HG02970 (cell line): ENCODE measurements at regions not wholly inside any gene's neighbourhood (a gene's known extent, or its start where the extent isn't known, plus 50 kb on each side); places are given as distances from the start of the nearest gene placed in this dataset.
"Not testable (repeated sequence)": the region's sequence is repeated elsewhere in the genome, so short reads cannot be mapped to it uniquely, and the experiment has no call there.

Experiments
- ATAC-seq: cut with Tn5 transposase; IDR thresholded peaks from one replicate; pipeline ENCODE4 v1.9.1; 2021; ENCODE audit warnings: mild to moderate bottlenecking, moderate library complexity, moderate number of reproducible peaks; ENCODE audit not compliant: unreplicated experiment, low FRiP score

GRCh38 chr13:99796175-99796819, 175.3 kb downstream of the ZIC5 start:
- no peak for ATAC-seq

DNA sequence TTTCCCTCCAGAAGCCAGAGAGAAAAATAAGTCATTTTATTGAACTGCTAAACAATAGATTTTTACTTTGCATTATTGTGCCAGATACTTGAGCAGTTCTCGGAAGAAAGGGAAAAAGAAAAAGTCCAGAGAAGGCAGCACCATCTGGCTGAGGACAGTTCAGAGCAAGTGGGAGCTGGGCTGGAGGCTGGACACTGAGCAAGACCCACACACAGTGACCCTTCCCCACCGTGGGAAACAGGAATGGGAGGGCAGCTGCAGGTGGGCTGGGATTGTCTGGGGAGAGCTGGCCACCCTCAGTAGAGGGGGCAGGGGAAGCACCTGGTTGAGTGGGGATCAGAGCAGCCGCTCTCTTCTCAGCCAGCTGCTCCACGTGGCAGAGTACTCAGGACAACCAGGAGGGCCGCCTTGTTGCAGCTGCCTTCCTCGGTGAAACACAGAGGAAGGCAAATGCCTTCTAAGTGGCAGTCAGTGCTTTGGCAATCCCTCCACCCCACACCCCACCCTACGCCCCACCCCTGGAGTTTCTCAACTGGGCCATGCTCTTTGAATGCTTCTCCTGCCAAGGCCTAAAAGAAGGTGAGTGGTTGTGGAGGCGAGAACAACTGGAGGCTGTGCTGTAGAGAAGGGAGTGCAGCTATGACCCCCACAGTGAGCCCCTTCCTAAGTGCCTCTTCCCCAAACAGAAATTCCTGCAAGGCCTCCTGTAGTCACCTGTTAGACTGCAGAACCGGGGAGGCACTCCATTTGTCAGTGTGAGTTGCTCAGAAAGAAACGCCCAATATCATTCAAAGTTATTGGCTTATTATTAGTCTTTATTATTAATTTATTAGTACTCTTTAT, 179.3 kb downstream of the ZIC5 start:
- ATAC-seq = no peak

DNA sequence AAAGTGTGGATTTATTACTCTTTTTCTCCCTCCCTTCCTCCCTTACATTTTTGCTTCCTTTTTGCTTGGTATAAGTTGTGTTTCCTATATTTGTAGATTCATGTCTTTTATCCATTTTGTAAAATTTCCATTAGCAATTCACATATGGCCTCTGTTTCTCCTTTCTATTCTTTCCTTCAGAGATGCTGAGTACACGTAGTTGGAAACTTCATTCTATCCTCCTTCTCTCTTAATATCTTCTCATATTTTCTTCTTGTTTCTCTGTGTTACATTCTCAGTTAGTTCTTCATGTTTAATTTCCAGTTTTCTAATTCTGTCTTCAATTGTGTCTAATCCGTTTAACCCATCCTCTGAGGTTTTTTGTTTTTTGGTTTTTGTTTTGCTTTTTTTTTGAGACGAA, 188.9 kb downstream of the ZIC5 start:
- no peak for ATAC-seq

DNA sequence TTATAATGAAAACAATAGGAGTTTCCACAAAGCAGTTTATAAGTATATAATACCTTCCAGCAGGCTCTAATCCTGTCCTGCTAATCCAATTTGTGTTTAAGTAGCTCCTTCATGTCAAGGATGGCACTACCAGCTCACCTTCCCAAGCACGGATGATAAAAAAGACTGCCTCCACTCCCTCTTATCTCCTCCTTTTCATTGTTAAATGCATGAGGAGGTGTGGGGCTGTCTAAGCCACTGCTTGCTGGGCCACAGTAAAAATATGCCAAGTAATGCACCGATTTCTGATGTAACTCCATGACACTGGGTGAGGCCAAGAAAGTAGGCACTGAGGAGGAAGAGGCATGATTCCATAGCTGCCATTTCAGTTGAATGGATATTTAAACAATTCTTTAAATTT, 193.1 kb downstream of the ZIC5 start:
- ATAC-seq = no peak

DNA sequence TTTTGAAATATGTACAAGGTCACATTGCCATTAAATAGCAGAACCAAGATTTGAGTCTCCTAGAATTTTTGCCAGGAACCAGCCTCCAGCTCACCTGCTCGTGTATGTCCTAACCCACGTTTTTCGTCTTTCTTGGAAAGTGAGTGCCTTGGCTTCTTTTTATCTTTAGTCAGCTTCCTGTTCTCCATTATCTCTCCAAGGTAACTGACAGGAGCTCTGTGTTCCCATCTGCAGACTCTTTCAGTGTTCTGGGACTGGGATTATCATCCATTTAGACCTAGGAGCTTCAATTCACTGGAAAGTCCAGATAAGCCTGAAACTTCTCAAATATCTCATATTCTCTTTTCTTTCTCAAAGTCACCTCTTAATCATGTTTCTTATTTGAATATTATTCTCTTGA, 193.7 kb downstream of the ZIC5 start:
- ATAC-seq = no peak

- no peak for ATAC-seq
Measured at GRCh38 chr13:99774644-99775043, 196.9 kb downstream of the ZIC5 start.

DNA sequence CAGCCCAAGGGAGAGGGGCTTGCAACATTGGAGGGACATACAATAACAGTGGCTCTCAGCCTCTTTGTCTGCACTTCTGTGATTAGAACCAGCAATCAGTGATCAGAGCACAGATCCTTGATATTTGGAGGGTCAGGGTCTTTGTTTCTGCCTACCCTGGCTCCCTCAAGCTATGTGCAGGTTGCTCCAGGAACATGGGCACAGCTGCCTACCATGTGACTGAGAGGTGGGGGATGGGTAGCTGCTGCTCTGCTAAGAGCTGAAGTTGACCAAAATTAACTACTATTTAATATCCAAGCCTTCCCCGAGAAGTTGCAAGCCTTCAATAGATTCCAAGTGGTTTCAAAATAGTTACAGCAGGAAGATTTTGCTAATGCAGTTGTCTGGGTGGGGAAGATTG, 202.6 kb downstream of the ZIC5 start:
- ATAC-seq = no peak

DNA sequence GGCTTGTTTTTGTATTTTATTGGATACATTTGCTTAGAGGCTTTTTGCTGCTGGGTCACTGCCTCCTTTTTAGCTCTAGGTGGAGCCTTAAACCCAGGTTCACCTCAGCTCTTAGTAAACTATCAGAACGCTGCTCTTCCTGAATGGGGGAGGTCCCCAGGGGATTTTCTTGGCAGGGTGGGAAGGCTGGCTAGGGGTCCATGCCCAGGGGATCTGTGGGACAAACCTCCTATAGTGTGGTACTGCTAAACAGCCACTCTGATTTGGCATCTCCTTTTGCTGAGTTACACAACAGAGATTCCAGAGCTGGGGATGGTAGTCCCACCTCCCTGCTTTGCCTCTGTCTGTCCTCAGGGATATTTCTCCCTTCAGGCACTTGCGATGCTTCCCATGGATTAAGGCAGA, 204.9 kb downstream of the ZIC5 start:
- ATAC-seq = no peak

DNA sequence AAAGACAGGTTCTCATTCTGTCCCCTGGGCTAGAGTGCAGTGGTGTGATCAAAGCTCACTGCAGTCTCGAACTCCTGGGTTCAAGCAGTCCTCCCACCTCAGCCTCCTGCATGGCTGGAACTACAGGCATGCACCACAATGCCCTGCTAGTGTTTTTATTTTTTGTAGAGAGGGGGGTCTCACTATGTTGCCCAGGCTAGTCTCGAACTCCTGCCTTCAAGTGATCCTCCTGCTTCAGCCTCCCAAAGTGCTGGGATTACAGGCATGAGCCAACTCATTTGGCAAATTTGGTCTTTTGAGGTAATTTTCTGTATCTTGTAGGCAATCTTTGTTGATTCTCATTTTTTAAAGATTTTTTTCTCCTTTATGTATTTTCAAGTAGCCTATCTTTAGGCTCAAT, 205.7 kb downstream of the ZIC5 start:
- ATAC-seq = no peak

DNA sequence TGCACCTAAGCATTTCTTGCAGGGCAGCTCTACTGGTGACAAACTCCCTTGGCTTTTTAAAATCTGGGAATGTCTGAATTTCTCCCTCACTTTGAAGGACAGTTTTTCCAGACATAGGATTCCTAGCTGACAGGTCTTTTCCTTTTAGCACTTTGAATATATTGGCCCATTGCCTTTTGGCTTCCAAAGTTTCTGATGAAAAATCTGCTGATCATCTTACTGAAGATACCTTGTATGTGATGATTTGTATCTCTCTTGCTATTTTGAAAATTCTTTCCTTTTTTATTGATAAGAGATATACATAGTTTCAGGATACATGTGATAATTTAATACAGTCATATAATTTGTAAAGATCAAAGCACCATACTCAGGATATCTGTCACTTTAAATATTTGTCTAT, 211.1 kb downstream of the ZIC5 start:
- ATAC-seq = no peak

GRCh38 chr13:99759163-99759552, 212.4 kb downstream of the ZIC5 start:
- no peak for ATAC-seq

DNA sequence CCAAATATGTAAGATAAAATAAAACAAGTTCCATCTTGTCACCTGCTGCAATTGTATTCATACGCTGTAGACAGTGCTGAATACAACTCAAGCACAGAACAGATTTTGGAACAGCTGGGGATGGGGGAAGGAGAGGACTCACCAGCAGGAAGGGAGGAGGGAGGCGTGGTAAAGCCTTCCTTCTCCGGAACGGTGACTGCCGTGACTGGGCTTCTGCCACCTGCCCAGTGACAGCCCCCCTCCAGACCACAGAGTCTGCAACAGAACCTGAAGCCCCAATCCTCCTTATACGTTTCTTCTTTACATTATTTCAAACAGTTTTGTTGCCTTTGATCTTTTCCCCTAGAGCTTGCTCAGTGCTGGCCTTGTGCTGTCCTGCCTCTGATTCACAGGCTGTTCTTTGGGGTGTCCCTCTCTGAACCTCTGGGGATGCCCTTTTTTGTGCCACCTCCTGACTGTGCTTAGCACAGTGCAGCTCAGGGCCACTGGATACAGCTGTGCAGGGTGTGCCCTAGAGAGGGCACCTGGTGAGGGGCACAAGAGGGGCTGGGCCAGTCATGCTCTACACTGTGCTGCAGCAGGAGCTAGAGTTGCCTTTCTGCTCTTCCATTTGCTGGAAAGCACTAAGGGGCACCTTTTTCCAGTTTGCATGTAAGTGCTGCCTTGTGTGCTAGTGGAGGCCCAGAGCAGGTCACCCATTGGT, 213.0 kb downstream of the ZIC5 start:
- no peak for ATAC-seq

DNA sequence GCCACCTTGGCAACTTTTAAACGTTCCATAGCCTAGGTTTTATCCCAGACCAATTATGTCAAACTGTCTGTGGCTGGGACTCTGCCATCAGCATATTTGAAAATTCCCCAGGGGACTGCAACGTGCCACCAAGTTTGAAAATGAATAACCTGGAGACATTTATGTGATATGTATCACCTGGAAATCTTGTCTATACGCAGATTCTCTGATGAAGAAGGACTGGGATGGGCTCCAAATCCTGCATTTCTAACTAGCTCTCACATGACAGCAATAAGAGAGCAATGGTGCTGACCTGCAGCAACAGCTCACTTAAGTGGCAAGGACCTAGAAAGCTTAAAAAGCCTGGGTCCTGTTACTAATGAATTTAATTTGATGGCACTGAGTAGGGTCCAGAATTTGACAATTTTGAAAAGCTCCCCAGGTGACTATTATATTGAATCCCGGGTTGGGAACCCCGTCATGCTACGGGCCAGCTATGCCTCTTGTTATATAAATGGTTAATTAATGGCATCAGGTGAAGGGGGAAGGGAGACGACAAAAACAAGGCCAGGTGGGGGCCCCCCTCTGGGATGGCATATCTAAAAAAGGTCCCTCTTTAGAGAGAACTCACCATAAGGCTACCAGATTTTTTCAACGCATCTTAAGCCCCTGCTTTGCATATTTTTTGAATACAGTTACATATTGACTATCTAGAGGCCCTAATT, 213.7 kb downstream of the ZIC5 start:
- ATAC-seq = no peak

DNA sequence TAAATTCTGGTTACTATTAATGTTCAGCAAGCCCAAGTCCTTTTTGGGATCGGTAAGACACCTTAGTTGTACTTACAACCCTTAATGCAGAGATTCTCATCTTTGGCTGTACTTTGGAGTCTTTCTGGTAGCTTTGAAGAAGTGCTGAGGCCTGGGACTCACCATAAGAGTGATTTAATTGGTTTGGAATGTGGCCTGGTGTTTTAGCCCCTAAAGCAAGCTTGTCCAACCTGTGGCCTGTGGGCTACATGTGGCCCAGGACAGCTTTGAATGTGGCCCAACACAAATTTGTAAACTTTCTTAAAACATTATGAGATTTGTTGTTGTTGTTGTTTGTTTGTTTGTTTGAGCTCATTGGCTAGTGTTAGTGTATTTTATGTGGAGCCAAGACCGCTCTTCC, 215.3 kb downstream of the ZIC5 start:
- no peak for ATAC-seq

GRCh38 chr13:99754750-99755149, 216.8 kb downstream of the ZIC5 start:
- not testable (repeated sequence) for ATAC-seq

DNA sequence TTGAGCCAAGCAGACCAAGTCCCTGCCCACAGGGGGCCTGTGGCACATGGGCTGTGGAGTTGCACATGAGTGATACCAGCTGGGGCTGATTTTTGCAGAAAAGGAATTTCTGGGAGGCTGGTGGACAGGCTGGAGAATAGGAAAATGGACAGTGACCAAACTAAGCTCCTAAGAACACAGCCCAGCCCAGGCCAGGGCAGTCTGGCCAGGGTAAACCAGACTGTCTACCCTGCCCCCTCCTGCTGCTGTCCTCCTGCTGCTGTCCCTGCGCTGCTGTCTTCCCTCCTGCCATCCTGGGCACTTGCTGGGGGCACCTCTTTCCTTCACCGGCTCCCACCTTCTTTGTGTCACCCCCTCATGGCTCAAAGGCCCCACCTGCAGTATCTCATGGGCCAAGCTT, 219.2 kb downstream of the ZIC5 start:
- ATAC-seq = no peak

- no peak for ATAC-seq
Measured at GRCh38 chr13:99751517-99752199, 219.9 kb downstream of the ZIC5 start.

DNA sequence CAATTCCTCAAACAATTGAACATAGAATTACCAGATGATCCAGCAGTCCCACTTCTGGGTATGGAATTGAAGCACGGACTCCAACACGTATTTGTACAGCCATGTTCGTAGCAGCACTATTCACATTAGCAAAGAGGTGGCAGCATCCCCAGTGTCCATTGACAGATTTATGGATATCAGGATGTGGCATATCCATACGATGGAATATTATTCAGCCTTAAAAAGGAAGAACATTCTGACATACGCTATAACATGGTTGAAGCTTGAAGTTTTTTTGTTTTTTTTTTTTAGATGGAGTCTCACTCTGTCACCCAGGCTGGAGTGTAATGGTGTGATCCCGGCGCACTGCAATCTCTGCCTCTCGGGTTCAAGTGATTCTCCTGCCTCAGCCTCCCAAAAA, 220.6 kb downstream of the ZIC5 start:
- no peak for ATAC-seq

DNA sequence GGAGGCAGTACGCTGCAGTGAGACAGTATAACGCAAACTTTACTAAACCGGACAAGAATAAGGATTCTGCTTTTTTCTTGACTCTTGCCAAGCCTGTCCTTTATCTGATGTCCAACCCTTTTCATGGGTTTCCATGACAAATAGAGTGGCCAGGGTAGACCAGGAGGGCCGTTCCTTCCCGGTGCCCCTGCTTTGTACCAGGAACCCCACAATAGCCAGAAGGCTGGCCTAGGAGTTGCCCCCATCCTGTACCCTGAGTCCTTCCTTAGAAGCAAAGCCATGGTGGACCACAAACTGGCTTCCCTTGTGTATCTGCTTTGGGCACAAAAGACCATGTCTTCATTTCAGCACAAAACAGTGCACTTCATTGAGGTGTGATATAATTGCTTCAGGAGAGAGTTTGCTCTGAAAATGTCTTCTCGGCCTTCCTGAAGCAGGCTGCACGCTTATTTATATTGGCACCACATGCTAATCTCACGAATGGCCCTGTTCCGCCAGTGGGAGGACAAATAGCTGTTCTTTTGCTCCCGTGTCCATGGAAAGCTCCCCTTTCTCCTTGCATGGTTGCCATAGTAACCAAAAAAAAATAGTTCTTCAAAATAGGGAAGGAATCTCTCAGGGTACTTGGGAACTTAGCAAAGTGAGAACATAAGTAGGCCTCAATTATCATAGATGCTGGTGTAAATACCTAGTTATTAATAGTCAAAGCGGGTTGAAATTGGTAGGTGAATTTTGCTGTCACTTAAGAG, 222.1 kb downstream of the ZIC5 start:
- ATAC-seq = no peak

- ATAC-seq = no peak
Measured at GRCh38 chr13:99747403-99747710, 224.2 kb downstream of the ZIC5 start.
